ENCODE measurements at regions not wholly inside any gene's neighbourhood (a gene's known extent, or its start where the extent isn't known, plus 50 kb on each side); places are given as distances from the start of the nearest gene placed in this dataset.
"Not testable (repeated sequence)": the region's sequence is repeated elsewhere in the genome, so short reads cannot be mapped to it uniquely, and the experiment has no call there.

GRCh38 chr6:2579804-2580570 lies 170.7 kb downstream of the MYLK4 start:
- TF ChIP-seq CTCF (IDR thresholded peaks at IDR 0.05; ENCODE audit: control insufficient read depth, extremely low read depth, insufficient read depth), result no peak
- no peak overlapping the region for H3K4me3 ChIP-seq (ENCODE audit: low read depth, low read length)
- DNase-seq (ENCODE audit: low read depth), result no peak

GRCh38 chr6:2579241-2579761 lies 171.4 kb downstream of the MYLK4 start:
- no peak for DNase-seq (ENCODE audit: low read depth)
- no peak for TF ChIP-seq CTCF (IDR thresholded peaks at IDR 0.05; ENCODE audit: control insufficient read depth, extremely low read depth, insufficient read depth)
- no peak overlapping the region for H3K4me3 ChIP-seq (ENCODE audit: low read depth, low read length)

GRCh38 chr6:2578767-2579166 lies 172.0 kb downstream of the MYLK4 start:
- H3K4me3 ChIP-seq (ENCODE audit: low read depth, low read length), result no peak overlapping the region
- TF ChIP-seq CTCF (IDR thresholded peaks at IDR 0.05; ENCODE audit: control insufficient read depth, extremely low read depth, insufficient read depth), result no peak
- DNase-seq (ENCODE audit: low read depth), result no peak

- H3K4me3 ChIP-seq (ENCODE audit: low read depth, low read length), result no peak overlapping the region
- DNase-seq (ENCODE audit: low read depth), result no peak
- no peak for TF ChIP-seq CTCF (IDR thresholded peaks at IDR 0.05; ENCODE audit: control insufficient read depth, extremely low read depth, insufficient read depth)
These were observed 174.2 kb downstream of the MYLK4 start for GRCh38 chr6:2576499-2576898.

GRCh38 chr6:2575236-2575635 lies 175.5 kb downstream of the MYLK4 start:
- DNase-seq (ENCODE audit: low read depth), result no peak
- no peak for TF ChIP-seq CTCF (IDR thresholded peaks at IDR 0.05; ENCODE audit: control insufficient read depth, extremely low read depth, insufficient read depth)
- no peak overlapping the region for H3K4me3 ChIP-seq (ENCODE audit: low read depth, low read length)

GRCh38 chr6:2569420-2569819 lies 181.3 kb downstream of the MYLK4 start:
- DNase-seq (ENCODE audit: low read depth); H3K4me3 ChIP-seq (ENCODE audit: low read depth, low read length): not testable (repeated sequence)

GRCh38 chr6:2566048-2566447 lies 184.7 kb downstream of the MYLK4 start:
- TF ChIP-seq CTCF (IDR thresholded peaks at IDR 0.05; ENCODE audit: control insufficient read depth, extremely low read depth, insufficient read depth), result no peak
- no peak overlapping the region for H3K4me3 ChIP-seq (ENCODE audit: low read depth, low read length)

More at GRCh38 chr6:2566048-2566447, 184.7 kb downstream of the MYLK4 start:
- DNase-seq (ENCODE audit: low read depth), result no peak

Data from LNCaP clone FGC (cell line).